Endothelial cell of umbilical vein (primary cell): ENCODE measurements at regions not wholly inside any gene's neighbourhood (a gene's known extent, or its start where the extent isn't known, plus 50 kb on each side); places are given as distances from the start of the nearest gene placed in this dataset.

Experiments
- BruUV-seq: library from RNA; stranded (reverse); fragments of 400-500 nt; replicated peaks from 2 replicates; lab custom pipeline; 2021; lab: Mats Ljungman, UMichigan
- CTCF ChIA-PET: fragments of 300-600, 350-600 bp; sonication (Branson Sonifier 250); formaldehyde crosslinking; loops from one replicate; lab custom pipeline; 2021; ENCODE audit warnings: antibody characterized with exemption, inconsistent platforms; lab: Charles Lee
- POLR2A ChIA-PET: fragments of 300-600, 350-600 bp; sonication (Branson Sonifier 250); formaldehyde crosslinking; loops from one replicate; lab custom pipeline; 2021; ENCODE audit warnings: antibody characterized with exemption, inconsistent platforms; lab: Charles Lee
- DNase-seq: peaks from one replicate; pipeline ENCODE4 v3.0.0-alpha.2; 2011; ENCODE audit warnings: low read depth, low spot score
- FAIRE-seq: peaks from 2 replicates; lab custom pipeline; 2011; peaks lifted over from hg19 to GRCh38; lab: Jason Lieb, UNC
- H2AFZ ChIP-seq: 2 replicates; pipeline ENCODE4 v1.6.0; 2012; ENCODE audit warnings: low read depth, low read length, control low read depth, inconsistent platforms
- H3K27ac ChIP-seq: 2 replicates; pipeline ENCODE4 v1.5.1; 2011; ENCODE audit warnings: low read depth, mild to moderate bottlenecking, control low read depth, low read length, moderate library complexity; ENCODE audit not compliant: insufficient read depth
- H3K27me3 ChIP-seq, 2 experiments: 2 replicates each; pipeline versions ENCODE4 v1.6.0 to v1.6.1; 2011; ENCODE audit warnings: low read length in 2 of 2, mixed read lengths in 1 of 2; ENCODE audit not compliant: control insufficient read depth in 2 of 2, insufficient read depth in 2 of 2
- H3K36me3 ChIP-seq, 2 experiments: 2 replicates in 1 of 2; 3 replicates in 1 of 2; pipeline ENCODE4 v1.5.1; 2011; ENCODE audit warnings: low read length in 2 of 2, mild to moderate bottlenecking in 1 of 2, moderate library complexity in 1 of 2; ENCODE audit not compliant: control insufficient read depth in 2 of 2, insufficient read depth in 2 of 2; ENCODE audit errors: extremely low read depth in 1 of 2
- H3K4me1 ChIP-seq: 3 replicates; pipeline ENCODE4 v1.5.1; 2011; ENCODE audit warnings: mild to moderate bottlenecking, low read length; ENCODE audit not compliant: control insufficient read depth, insufficient read depth; ENCODE audit errors: extremely low read depth
- H3K4me2 ChIP-seq: 2 replicates; pipeline ENCODE4 v1.6.1; 2011; ENCODE audit warnings: low read length, control low read depth, mixed read lengths; ENCODE audit not compliant: insufficient read depth
- H3K4me3 ChIP-seq, 3 experiments: fragments of 200-600 bp in 1 of 3; sonication (generic), shearing (Covaris generic) in 1 of 3; replicated peaks in 1 of 3; 2 replicates each; pipeline ENCODE4 v1.5.1; 2011 to 2016; ENCODE audit warnings: control low read depth in 3 of 3, low read length in 3 of 3, mild to moderate bottlenecking in 2 of 3, inconsistent platforms in 1 of 3, low read depth in 1 of 3, moderate library complexity in 1 of 3; ENCODE audit not compliant: insufficient read depth in 1 of 3
- H3K79me2 ChIP-seq: 2 replicates; pipeline ENCODE4 v1.6.0; 2012; ENCODE audit warnings: low read length, inconsistent platforms; ENCODE audit not compliant: control insufficient read depth, insufficient read depth
- H3K9ac ChIP-seq: replicated peaks from 2 replicates; pipeline ENCODE3; 2011; ENCODE audit warnings: low read length, control low read depth; ENCODE audit not compliant: insufficient read depth; ENCODE audit errors: extremely low read depth
- H3K9me1 ChIP-seq: replicated peaks from 3 replicates; pipeline ENCODE4 v1.6.0; 2011; ENCODE audit warnings: mild to moderate bottlenecking, low read length; ENCODE audit not compliant: control insufficient read depth, insufficient read depth; ENCODE audit errors: extremely low read depth
- H3K9me3 ChIP-seq: replicated peaks from 2 replicates; pipeline ENCODE4 v1.5.1; 2012; ENCODE audit warnings: low read length, inconsistent platforms; ENCODE audit not compliant: control insufficient read depth, insufficient read depth
- H4K20me1 ChIP-seq: replicated peaks from 2 replicates; pipeline ENCODE3; 2011; ENCODE audit warnings: mild to moderate bottlenecking, low read length; ENCODE audit not compliant: control insufficient read depth, insufficient read depth; ENCODE audit errors: extremely low read depth
- CTCF ChIP-seq, 2 donors: IDR thresholded peaks; 1 replicate in 1 of 2; 2 replicates in 1 of 2; pipeline ENCODE4 v1.5.1; 2011; ENCODE audit warnings: low read length in 2 of 2, mild to moderate bottlenecking in 2 of 2, moderate library complexity in 2 of 2, control low read depth in 1 of 2, inconsistent platforms in 1 of 2, low read depth in 1 of 2; ENCODE audit not compliant: insufficient read depth in 1 of 2; ENCODE audit errors: extremely low read depth in 1 of 2
- EZH2 ChIP-seq: IDR thresholded peaks from 2 replicates; pipeline ENCODE4 v1.6.1; 2012; ENCODE audit warnings: borderline replicate concordance, low read depth, mild to moderate bottlenecking, moderate library complexity, low read length, inconsistent platforms; ENCODE audit not compliant: severe bottlenecking
- FOS ChIP-seq: IDR thresholded peaks from 2 replicates; pipeline ENCODE4 v1.6.1; 2011; ENCODE audit warnings: mild to moderate bottlenecking, low read length, moderate library complexity, borderline replicate concordance; ENCODE audit not compliant: insufficient read depth
- JUN ChIP-seq: IDR thresholded peaks from 2 replicates; pipeline ENCODE4 v1.6.1; 2011; ENCODE audit warnings: borderline replicate concordance, low read depth; ENCODE audit not compliant: insufficient read length, insufficient read depth
- MYC ChIP-seq: IDR thresholded peaks from one replicate; pipeline ENCODE4 v1.6.1; 2011; ENCODE audit warnings: mild to moderate bottlenecking, low read depth, low read length
- dilution Hi-C: fragments of 300-500 bp; cut with MboI; formaldehyde crosslinking; loops from one replicate; pipeline ENCODE4 v1.15.0; 2019; ENCODE audit warnings: low sequenced_read_pairs; ENCODE audit not compliant: extremely low pct_ligation_motif_present
- intact Hi-C: fragments of 100-400 bp; cut with micrococcal nuclease; formaldehyde crosslinking; loops from one replicate; pipeline ENCODE4 v1.10.0; 2022
- TF ChIP-seq, protein P1 (sequence below): IDR thresholded peaks from 2 replicates; pipeline ENCODE4 v1.6.1; 2011; ENCODE audit not compliant: insufficient read depth, insufficient read length

GRCh38 chr7:119483364-119483763 is 789.6 kb upstream of the KCND2 start:
- H3K4me1 ChIP-seq: no peaks in the 10 kb centered on the region
- ChIA-PET POLR2A (no interaction called here), CTCF (no interaction called here)
- H3K27ac ChIP-seq: no peak overlapping the region
- H4K20me1 ChIP-seq: no peaks in the 10 kb centered on the region
- intact Hi-C loops (no loop called here), dilution Hi-C loops (no loop called here)
- no peaks in the 10 kb centered on the region for H3K36me3 ChIP-seq
- FAIRE-seq: no peak
- H3K79me2 ChIP-seq: no peaks in the 10 kb centered on the region
- no peak for DNase-seq
- H3K4me2 ChIP-seq: no peak overlapping the region
- no peak overlapping the region for H3K4me3 ChIP-seq
- BruUV-seq: no TSS peak
- no peaks in the 10 kb centered on the region for H3K9me3 ChIP-seq
- no peaks in the 10 kb centered on the region for H3K9me1 ChIP-seq
- no peaks in the 10 kb centered on the region for H3K27me3 ChIP-seq
- H3K9ac ChIP-seq: no peak overlapping the region
- TF ChIP-seq MYC (no peak), JUN (no peak), EZH2 (no peak)
- TF ChIP-seq, protein P1, sequence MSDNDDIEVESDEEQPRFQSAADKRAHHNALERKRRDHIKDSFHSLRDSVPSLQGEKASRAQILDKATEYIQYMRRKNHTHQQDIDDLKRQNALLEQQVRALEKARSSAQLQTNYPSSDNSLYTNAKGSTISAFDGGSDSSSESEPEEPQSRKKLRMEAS: no peak
- H2AFZ ChIP-seq: no peak overlapping the region

DNA sequence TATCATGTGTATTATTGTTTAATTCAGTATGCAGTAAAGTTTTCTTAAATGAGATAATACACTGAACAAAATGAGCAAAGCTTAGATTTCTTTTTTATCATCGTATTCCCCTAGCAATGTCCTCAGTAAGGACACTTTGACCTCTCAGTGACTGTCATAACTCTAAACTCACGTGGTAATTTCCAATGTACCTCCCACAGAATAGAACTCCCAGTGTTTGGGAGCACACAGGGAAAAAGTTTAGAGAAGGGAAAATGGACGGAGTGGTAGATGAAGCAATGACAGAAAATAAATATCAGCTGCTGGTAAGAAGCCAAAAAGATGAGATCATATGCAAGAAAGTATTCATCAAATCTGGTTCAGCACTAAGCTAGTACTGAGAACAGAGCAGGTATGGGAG is 758.6 kb upstream of the KCND2 start:
- Histone ChIP-seq H3K27ac (no peak overlapping the region), H3K9me1 (no peaks in the 10 kb centered on the region), H3K4me1 (no peaks in the 10 kb centered on the region), H3K79me2 (no peaks in the 10 kb centered on the region), H4K20me1 (no peaks in the 10 kb centered on the region), H3K9ac (no peak overlapping the region), H2AFZ (no peak overlapping the region), H3K27me3 (no peaks in the 10 kb centered on the region), H3K36me3 (no peaks in the 10 kb centered on the region), H3K4me3 (no peak overlapping the region), H3K9me3 (no peaks in the 10 kb centered on the region), H3K4me2 (no peak overlapping the region)
- no TSS peak for BruUV-seq
- TF ChIP-seq JUN (no peak), CTCF (IDR thresholded peaks at IDR 0.05; ENCODE audit: extremely low read depth in 1 of 2, insufficient read depth in 1 of 2, low read depth in 1 of 2, low read length in 2 of 2) (no peak), FOS (no peak)
- FAIRE-seq (no peak), DNase-seq (no peak)
- intact Hi-C loops (no loop called here), dilution Hi-C loops (no loop called here)
- ChIA-PET POLR2A (no interaction called here), CTCF (interaction anchor here (0.6 to 1.3 kb wide), 3 partner anchors 27 to 1607 kb away, joined by 3 to 4 read pairs (median 3); no protein-coding TSS in a partner anchor)
